ENCODE measurements at regions not wholly inside any gene's neighbourhood (a gene's known extent, or its start where the extent isn't known, plus 50 kb on each side); places are given as distances from the start of the nearest gene placed in this dataset.
A peak's percentile ranks its signal among the peaks of the same experiment; 100 is the strongest.

GRCh38 chr6:105474234-105474633, 71.4 kb upstream of the PREP start:
- no peak for DNase-seq

GRCh38 chr6:105469946-105470345, 67.1 kb upstream of the PREP start:
- no peak for DNase-seq

DNA sequence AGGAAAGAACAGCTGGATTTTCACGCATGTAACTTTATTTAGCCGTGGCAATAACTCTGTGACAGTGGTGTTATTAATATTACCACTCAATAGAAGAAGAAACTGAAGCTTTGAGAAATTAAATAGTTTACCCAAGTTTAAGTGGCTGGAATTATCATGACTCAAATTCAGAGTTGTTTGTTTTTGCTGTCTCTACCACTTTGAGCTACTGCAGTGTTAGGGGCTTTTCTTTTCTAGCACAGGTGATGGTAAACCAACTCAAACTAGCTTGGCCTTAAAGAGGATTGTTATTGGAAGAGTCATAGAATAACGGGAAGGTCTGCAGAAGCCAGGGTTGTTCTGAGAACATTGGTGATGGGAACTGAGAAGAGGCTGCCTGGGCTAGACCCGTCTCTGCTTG, 66.0 kb upstream of the PREP start:
- no peak for DNase-seq

DNA sequence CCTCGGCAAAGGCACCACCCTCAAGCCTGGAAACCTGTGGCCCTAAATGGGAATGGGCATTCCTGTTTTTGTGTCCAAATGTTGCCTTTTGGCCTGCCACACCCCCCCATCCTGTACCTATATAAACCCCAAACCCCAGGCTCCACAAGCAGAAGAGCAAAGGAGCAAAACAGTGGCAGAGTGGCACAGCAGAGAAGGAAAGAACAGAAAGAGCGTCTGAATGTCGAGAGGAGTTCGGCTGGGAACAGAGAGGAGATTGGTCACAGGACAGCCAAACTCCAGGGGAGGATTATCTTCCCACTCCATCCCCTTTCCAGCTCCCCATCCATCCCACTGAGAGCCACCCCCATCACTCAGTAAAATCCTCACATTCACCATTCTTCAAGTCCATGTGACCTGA, 58.0 kb upstream of the PREP start:
- no peak for DNase-seq

DNA sequence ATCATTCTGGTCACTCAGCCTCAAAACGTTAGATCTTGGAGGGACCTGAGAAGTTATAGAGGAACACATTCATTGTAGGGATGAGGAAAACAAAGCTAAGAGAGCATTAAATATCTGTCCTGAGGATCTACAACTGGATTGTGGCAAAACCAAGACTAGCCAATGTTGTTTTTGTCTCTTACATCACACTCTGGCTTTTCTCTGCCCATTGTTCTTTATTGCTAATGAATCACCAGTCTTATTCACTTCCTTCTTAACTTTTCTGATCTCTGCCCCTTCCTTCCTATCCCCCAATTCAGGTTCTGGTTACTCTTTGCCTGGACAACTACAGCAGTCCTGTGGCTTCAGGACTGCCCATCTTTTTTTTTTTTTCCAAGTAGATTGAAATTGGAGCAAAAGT, 57.0 kb upstream of the PREP start:
- no peak for DNase-seq

GRCh38 chr6:105459049-105459448, 56.2 kb upstream of the PREP start:
- no peak for DNase-seq

DNA sequence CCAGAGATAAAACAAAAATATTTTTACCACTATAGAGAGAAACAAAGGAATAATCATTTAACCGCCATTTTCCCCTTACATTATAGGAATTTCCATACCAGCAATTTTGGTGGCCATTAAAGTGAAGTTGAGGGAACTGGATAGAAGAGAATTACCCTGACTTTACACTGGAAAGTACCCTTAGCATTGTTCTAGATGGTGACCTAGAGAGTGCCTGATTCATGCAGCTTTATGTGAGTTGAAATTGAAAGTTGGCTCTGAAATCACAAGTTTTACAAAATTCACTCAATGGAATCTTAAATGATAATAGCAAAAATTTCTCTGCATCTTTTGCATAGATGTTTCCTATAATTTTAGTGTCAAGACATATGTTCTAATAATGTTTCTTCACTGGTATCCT, 55.7 kb upstream of the PREP start:
- DNase-seq = no peak

DNA sequence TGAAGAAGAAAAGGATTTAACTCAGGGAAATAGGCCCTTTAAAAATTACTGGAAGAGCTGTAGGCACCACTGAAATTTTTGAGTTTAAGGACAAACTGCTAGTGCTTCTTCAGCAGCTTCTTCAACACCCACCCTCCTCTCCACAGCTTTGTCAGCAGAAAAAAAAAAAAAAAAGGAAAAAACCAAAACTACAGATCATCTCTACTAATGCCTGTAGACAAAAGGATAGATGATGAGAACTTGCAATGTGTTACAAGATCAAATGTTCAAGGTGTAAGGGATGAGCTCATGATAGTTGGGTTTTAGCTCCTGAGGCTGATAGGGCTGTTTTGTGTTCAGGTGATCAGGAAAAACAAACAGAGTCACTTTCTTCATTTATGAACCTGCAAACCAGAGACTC, 55.2 kb upstream of the PREP start:
- no peak for DNase-seq

DNA sequence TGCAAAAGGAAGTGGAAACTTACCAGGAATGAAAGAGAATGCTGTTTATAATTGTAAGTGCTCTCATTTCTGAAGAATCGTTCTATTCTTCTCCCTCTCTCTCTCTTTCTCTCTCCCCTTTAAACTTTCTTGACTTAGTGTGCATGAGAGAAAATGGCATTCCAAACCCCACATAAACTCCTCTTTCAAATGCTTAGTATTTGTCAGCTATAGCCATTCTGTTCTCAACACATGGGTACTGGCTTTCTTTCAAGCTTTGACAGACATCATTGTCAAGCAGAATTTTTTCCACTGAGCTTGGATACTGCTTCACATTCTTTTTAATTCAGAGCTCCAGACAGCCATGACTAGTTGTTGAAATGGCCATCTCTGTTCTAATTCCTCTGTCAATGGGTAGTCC, 51.1 kb upstream of the PREP start:
- no peak for DNase-seq

DNA sequence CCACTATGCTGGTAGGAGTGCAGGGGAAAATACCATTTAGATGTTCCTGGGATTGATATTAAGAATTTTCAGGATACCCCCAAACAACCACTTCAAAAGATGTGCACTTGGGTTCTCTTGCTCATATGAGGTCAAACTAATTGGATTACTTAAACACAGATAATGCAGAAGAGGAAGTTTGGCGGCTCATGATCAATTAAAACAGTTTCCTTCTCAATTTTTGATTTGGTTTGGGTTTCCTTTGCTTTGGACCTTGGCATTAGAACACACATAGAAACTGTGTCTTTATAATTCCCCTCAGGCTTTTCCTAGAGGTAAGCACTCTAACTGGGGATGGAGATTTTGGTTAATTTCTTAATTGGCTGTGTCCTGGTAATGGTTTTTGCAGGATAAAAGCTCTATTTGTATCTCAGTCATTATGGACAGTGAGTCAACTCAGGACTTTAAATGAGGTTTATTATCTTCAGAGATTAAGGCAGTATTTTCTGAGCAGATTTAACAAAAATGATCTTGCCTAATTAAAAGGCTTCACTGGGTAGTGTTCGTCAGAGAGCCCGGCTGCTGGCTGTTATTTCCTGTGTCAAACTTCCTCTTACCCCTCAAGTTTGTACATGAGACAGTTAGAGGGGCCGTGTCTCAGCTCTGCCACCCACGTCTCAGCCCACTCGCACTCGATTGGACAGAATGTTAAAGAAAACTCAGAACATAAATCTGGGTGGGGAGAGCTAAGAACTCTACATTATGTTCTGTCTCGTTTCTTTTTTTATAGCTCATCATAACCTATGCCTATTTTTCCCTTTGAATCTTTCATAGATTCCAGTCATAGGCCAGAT, 50.3 kb upstream of the PREP start:
- peak; percentile 12 to 19 for DNase-seq
